HG03060 (cell line): ENCODE measurements at regions not wholly inside any gene's neighbourhood (a gene's known extent, or its start where the extent isn't known, plus 50 kb on each side); places are given as distances from the start of the nearest gene placed in this dataset.
"Not testable (repeated sequence)": the region's sequence is repeated elsewhere in the genome, so short reads cannot be mapped to it uniquely, and the experiment has no call there.

Experiments
- ATAC-seq: cut with Tn5 transposase; IDR thresholded peaks from one replicate; pipeline ENCODE4 v1.9.1; 2021; ENCODE audit warnings: low read depth, moderate number of reproducible peaks; ENCODE audit not compliant: unreplicated experiment

GRCh38 chr5:112532654-112533360 lies 113.7 kb upstream of the EPB41L4A start:
- ATAC-seq = no peak

- no peak for ATAC-seq
Measured at GRCh38 chr5:112533362-112533761, 114.3 kb upstream of the EPB41L4A start.

- no peak for ATAC-seq
Measured at GRCh38 chr5:112534067-112534583, 115.0 kb upstream of the EPB41L4A start.

GRCh38 chr5:112534611-112535255 lies 115.7 kb upstream of the EPB41L4A start:
- no peak for ATAC-seq

- no peak for ATAC-seq
Measured at GRCh38 chr5:112535356-112535755, 116.3 kb upstream of the EPB41L4A start.

GRCh38 chr5:112544558-112544957 lies 125.5 kb upstream of the EPB41L4A start:
- ATAC-seq = not testable (repeated sequence)

- ATAC-seq = no peak
Measured at GRCh38 chr5:112546946-112547592, 128.0 kb upstream of the EPB41L4A start.

GRCh38 chr5:112548246-112548881 lies 129.3 kb upstream of the EPB41L4A start:
- ATAC-seq = no peak

- ATAC-seq = no peak
Measured at GRCh38 chr5:112549127-112549526, 130.1 kb upstream of the EPB41L4A start.

GRCh38 chr5:112549605-112550166 lies 130.6 kb upstream of the EPB41L4A start:
- no peak for ATAC-seq

- no peak for ATAC-seq
Measured at GRCh38 chr5:112551419-112552032, 132.4 kb upstream of the EPB41L4A start.

GRCh38 chr5:112552216-112552615 lies 133.1 kb upstream of the EPB41L4A start:
- ATAC-seq = no peak

GRCh38 chr5:112552791-112553190 lies 133.7 kb upstream of the EPB41L4A start:
- ATAC-seq = no peak

GRCh38 chr5:112554101-112554977 lies 135.3 kb upstream of the EPB41L4A start:
- ATAC-seq = no peak

- no peak for ATAC-seq
Measured at GRCh38 chr5:112555197-112555596, 136.1 kb upstream of the EPB41L4A start.

GRCh38 chr5:112555691-112556090 lies 136.6 kb upstream of the EPB41L4A start:
- ATAC-seq = no peak

- not testable (repeated sequence) for ATAC-seq
Measured at GRCh38 chr5:112559501-112559900, 140.4 kb upstream of the EPB41L4A start.

GRCh38 chr5:112560371-112560770 lies 141.3 kb upstream of the EPB41L4A start:
- no peak for ATAC-seq

- ATAC-seq = no peak
Measured at GRCh38 chr5:112563169-112563826, 144.2 kb upstream of the EPB41L4A start.
